Suprapubic skin (tissue), 4 donors: ENCODE measurements at regions not wholly inside any gene's neighbourhood (a gene's known extent, or its start where the extent isn't known, plus 50 kb on each side); places are given as distances from the start of the nearest gene placed in this dataset.
"Not testable (repeated sequence)": the region's sequence is repeated elsewhere in the genome, so short reads cannot be mapped to it uniquely, and the experiment has no call there.

Source experiments
- DNase-seq, 2 donors: peaks; one replicate each; pipeline ENCODE4 v3.0.0-alpha.2; 2019; ENCODE audit warnings: low spot score in 2 of 2
- H3K27ac ChIP-seq: fragments of 200-600 bp; sonication (generic); one replicate; pipeline ENCODE4 v1.5.1; 2019
- H3K27me3 ChIP-seq: fragments of 200-600 bp; sonication (generic); one replicate; pipeline ENCODE4 v1.5.1; 2019
- H3K36me3 ChIP-seq: fragments of 200-600 bp; sonication (generic); one replicate; pipeline ENCODE4 v1.5.1; 2019
- H3K4me1 ChIP-seq: fragments of 200-600 bp; sonication (generic); one replicate; pipeline ENCODE4 v1.5.1; 2019
- H3K4me3 ChIP-seq: fragments of 200-600 bp; sonication (generic); one replicate; pipeline ENCODE4 v1.5.1; 2019; ENCODE audit warnings: mild to moderate bottlenecking
- H3K9me3 ChIP-seq: fragments of 200-600 bp; sonication (generic); one replicate; pipeline ENCODE4 v1.5.1; 2019
- CTCF ChIP-seq, 2 donors: fragments of 200-600 bp in 1 of 2; fragments of 450-650 bp in 1 of 2; sonication (generic) in 1 of 2; IDR thresholded peaks; one replicate each; pipeline ENCODE4 v1.5.1; 2016 to 2019; ENCODE audit warnings: antibody characterized with exemption in 2 of 2, mild to moderate bottlenecking in 1 of 2, moderate library complexity in 1 of 2
- EP300 ChIP-seq: sonication (generic); formaldehyde crosslinking; IDR thresholded peaks from one replicate; pipeline ENCODE4 v1.6.1; 2017; ENCODE audit warnings: antibody characterized with exemption
- POLR2A ChIP-seq, 2 donors: fragments of 450-650 bp; IDR thresholded peaks; one replicate each; pipeline ENCODE4 v1.6.1; 2017; ENCODE audit warnings: antibody characterized with exemption in 2 of 2, mild to moderate bottlenecking in 2 of 2, moderate library complexity in 2 of 2
- POLR2AphosphoS5 ChIP-seq, 3 donors: sonication (generic); formaldehyde crosslinking; IDR thresholded peaks; one replicate each; pipeline ENCODE4 v1.6.1; 2017; ENCODE audit warnings: antibody characterized with exemption in 3 of 3
- WGBS: methylation state at CpG from one replicate; pipeline ENCODE4 v1.1.5; 2018; 5-methylcytosine and 5-hydroxymethylcytosine counted together

DNA sequence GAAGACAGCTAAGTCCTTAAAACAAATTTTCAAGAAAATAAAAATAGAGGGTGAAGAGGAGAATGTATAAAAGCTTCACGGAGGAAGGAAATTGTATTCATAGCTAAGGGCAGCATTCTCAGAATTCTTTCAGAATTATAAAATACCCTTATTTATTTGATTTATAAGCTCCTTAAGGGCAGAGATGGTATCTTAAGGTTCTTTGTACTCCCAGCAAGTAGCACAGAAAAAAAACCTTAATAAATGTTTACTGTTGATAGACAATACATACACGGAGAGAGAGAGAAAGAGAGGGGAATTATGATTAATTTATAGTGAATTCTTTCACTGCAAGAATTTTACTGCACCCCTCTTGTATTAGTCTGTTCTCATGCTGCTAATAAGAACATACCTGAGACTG lies 375.6 kb upstream of the CCDC54 start:
- no peak overlapping the region for H3K27ac ChIP-seq
- WGBS = 40% methylated on average over 2 of the region's 2 CpGs
- H3K36me3 ChIP-seq = no peaks in the 10 kb centered on the region
- H3K4me1 ChIP-seq = no peaks in the 10 kb centered on the region
- no peaks in the 10 kb centered on the region for H3K27me3 ChIP-seq
- no peaks in the 10 kb centered on the region for H3K9me3 ChIP-seq
- no peak overlapping the region for H3K4me3 ChIP-seq
- DNase-seq = no peak
- TF ChIP-seq CTCF (IDR thresholded peaks at IDR 0.05) (no peak), EP300 (no peak), POLR2A (IDR thresholded peaks at IDR 0.05) (no peak), POLR2AphosphoS5 (IDR thresholded peaks at IDR 0.05) (no peak)

GRCh38 chr3:107005352-107005751 lies 371.9 kb upstream of the CCDC54 start:
- not testable (repeated sequence) for H3K27ac ChIP-seq, H3K4me3 ChIP-seq, DNase-seq, H3K27me3 ChIP-seq, H3K9me3 ChIP-seq, H3K4me1 ChIP-seq, H3K36me3 ChIP-seq
- 71% methylated on average over 4 of the region's 4 CpGs for WGBS

DNA sequence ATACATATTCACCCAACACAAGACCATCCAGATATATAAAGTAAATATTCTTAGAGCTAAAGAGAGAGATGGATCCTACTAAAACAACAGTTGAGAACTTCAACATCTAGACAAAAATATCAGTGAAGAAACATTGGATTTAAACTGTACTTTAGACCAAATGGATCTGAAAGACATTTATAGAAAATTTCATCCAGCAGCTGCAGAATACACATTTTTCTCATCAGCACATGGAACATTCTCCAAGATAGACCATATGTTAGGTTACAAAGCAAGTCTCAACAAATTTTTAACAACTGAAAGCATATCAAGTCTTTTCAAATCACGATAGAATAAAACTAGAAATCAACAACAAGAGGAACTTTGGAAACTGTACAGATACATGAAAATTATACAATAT lies 369.0 kb upstream of the CCDC54 start:
- Histone ChIP-seq H3K4me3 (no peak overlapping the region), H3K9me3 (no peaks in the 10 kb centered on the region), H3K27me3 (no peaks in the 10 kb centered on the region), H3K27ac (no peak overlapping the region), H3K36me3 (no peaks in the 10 kb centered on the region), H3K4me1 (no peaks in the 10 kb centered on the region)
- no peak for DNase-seq
- 28% methylated on average over 1 of the region's 1 CpG for WGBS
- TF ChIP-seq EP300 (no peak), POLR2A (IDR thresholded peaks at IDR 0.05) (no peak), CTCF (IDR thresholded peaks at IDR 0.05) (no peak), POLR2AphosphoS5 (IDR thresholded peaks at IDR 0.05) (no peak)

- no peak for TF ChIP-seq EP300
- no peak for TF ChIP-seq POLR2A (IDR thresholded peaks at IDR 0.05)
- no peak for TF ChIP-seq POLR2AphosphoS5 (IDR thresholded peaks at IDR 0.05)
- no peak for TF ChIP-seq CTCF (IDR thresholded peaks at IDR 0.05)
- H3K4me1 ChIP-seq = no peaks in the 10 kb centered on the region
- DNase-seq = no peak
- H3K9me3 ChIP-seq = no peaks in the 10 kb centered on the region
- H3K27me3 ChIP-seq = no peaks in the 10 kb centered on the region
- H3K4me3 ChIP-seq = no peak overlapping the region
- H3K36me3 ChIP-seq = no peaks in the 10 kb centered on the region
- H3K27ac ChIP-seq = no peak overlapping the region
- 85% methylated on average over 1 of the region's 1 CpG for WGBS
Measured at GRCh38 chr3:107013641-107014040, 363.6 kb upstream of the CCDC54 start.

GRCh38 chr3:107024551-107025026 lies 352.6 kb upstream of the CCDC54 start:
- Histone ChIP-seq H3K27ac (no peak overlapping the region), H3K36me3 (no peaks in the 10 kb centered on the region), H3K4me1 (no peaks in the 10 kb centered on the region), H3K9me3 (no peaks in the 10 kb centered on the region), H3K4me3 (no peak overlapping the region), H3K27me3 (no peaks in the 10 kb centered on the region)
- WGBS = 11% methylated on average over 2 of the region's 2 CpGs
- DNase-seq = no peak
- no peak for TF ChIP-seq EP300
- no peak for TF ChIP-seq POLR2A (IDR thresholded peaks at IDR 0.05)
- TF ChIP-seq POLR2AphosphoS5 (IDR thresholded peaks at IDR 0.05) = no peak
- TF ChIP-seq CTCF (IDR thresholded peaks at IDR 0.05) = no peak

DNA sequence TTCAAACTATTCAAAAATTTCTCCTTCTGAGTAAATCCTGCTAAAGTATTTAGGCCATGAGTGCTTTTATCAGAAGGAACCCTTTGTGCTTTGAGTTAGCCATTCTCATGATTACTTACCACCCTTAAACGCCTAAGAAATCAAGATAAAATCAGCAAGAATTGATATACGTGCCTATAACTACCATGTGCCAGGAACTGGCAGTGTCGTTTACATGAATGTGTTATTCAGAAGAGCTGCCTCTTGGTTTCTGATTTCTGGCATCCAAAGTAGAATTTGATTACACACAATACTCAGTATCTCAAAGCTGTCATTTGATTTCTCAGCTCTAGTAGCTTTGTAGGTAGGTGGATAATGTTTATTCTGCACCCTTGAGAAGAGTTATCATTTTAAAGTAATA lies 351.3 kb upstream of the CCDC54 start:
- no peak overlapping the region for H3K27ac ChIP-seq
- no peaks in the 10 kb centered on the region for H3K27me3 ChIP-seq
- H3K9me3 ChIP-seq = peaks cover 5% of the 10 kb centered on the region
- TF ChIP-seq EP300 = no peak
- TF ChIP-seq CTCF (IDR thresholded peaks at IDR 0.05) = no peak
- TF ChIP-seq POLR2A (IDR thresholded peaks at IDR 0.05) = no peak
- H3K4me1 ChIP-seq = no peaks in the 10 kb centered on the region
- no peak overlapping the region for H3K4me3 ChIP-seq
- DNase-seq = no peak
- WGBS = 42% methylated on average over 3 of the region's 3 CpGs
- H3K36me3 ChIP-seq = no peaks in the 10 kb centered on the region
